Kidney epithelial cell (primary cell): ENCODE measurements at regions not wholly inside any gene's neighbourhood (a gene's known extent, or its start where the extent isn't known, plus 50 kb on each side); places are given as distances from the start of the nearest gene placed in this dataset.
"Not testable (repeated sequence)": the region's sequence is repeated elsewhere in the genome, so short reads cannot be mapped to it uniquely, and the experiment has no call there.

ENCODE experiments used
- DNase-seq: peaks from one replicate; pipeline ENCODE4 v3.0.0-alpha.2; 2010; ENCODE audit warnings: low read depth
- H3K27me3 ChIP-seq: 2 replicates; pipeline ENCODE4 v1.6.0; 2011; ENCODE audit warnings: low read length; ENCODE audit not compliant: control insufficient read depth, insufficient read depth
- H3K36me3 ChIP-seq: 2 replicates; pipeline ENCODE4 v1.5.1; 2011; ENCODE audit warnings: low read length; ENCODE audit not compliant: control insufficient read depth, insufficient read depth
- H3K4me3 ChIP-seq: 2 replicates; pipeline ENCODE4 v1.5.1; 2011; ENCODE audit warnings: low read depth, mild to moderate bottlenecking, control low read depth, low read length
- CTCF ChIP-seq: IDR thresholded peaks from 2 replicates; pipeline ENCODE4 v1.5.1; 2011; ENCODE audit warnings: mild to moderate bottlenecking, moderate library complexity, low read length, control low read depth, inconsistent platforms; ENCODE audit not compliant: insufficient read depth, poor library complexity, severe bottlenecking

GRCh38 chr4:38328989-38329729 lies 334.8 kb upstream of the KLF3 start:
- no peak for DNase-seq
- TF ChIP-seq CTCF = no peak
- Histone ChIP-seq H3K36me3 (no peaks in the 10 kb centered on the region), H3K4me3 (no peak overlapping the region), H3K27me3 (no peaks in the 10 kb centered on the region)

- no peak for TF ChIP-seq CTCF
- DNase-seq = no peak
- no peaks in the 10 kb centered on the region for H3K36me3 ChIP-seq
- no peaks in the 10 kb centered on the region for H3K27me3 ChIP-seq
- no peak overlapping the region for H3K4me3 ChIP-seq
These were observed 333.7 kb upstream of the KLF3 start for GRCh38 chr4:38330321-38330720.

GRCh38 chr4:38330936-38331335 lies 333.1 kb upstream of the KLF3 start:
- Histone ChIP-seq H3K27me3 (no peaks in the 10 kb centered on the region), H3K36me3 (no peaks in the 10 kb centered on the region), H3K4me3 (no peak overlapping the region)
- DNase-seq = no peak
- no peak for TF ChIP-seq CTCF

GRCh38 chr4:38332699-38333098 lies 331.3 kb upstream of the KLF3 start:
- H3K36me3 ChIP-seq = no peaks in the 10 kb centered on the region
- no peak for DNase-seq
- no peak overlapping the region for H3K4me3 ChIP-seq
- no peaks in the 10 kb centered on the region for H3K27me3 ChIP-seq
- no peak for TF ChIP-seq CTCF

- DNase-seq = no peak
- H3K4me3 ChIP-seq = no peak overlapping the region
- TF ChIP-seq CTCF = no peak
- no peaks in the 10 kb centered on the region for H3K27me3 ChIP-seq
- no peaks in the 10 kb centered on the region for H3K36me3 ChIP-seq
These were observed 330.8 kb upstream of the KLF3 start for GRCh38 chr4:38333219-38333618.

- no peak for DNase-seq
- no peaks in the 10 kb centered on the region for H3K27me3 ChIP-seq
- TF ChIP-seq CTCF = no peak
- H3K4me3 ChIP-seq = no peak overlapping the region
- H3K36me3 ChIP-seq = no peaks in the 10 kb centered on the region
These were observed 329.2 kb upstream of the KLF3 start for GRCh38 chr4:38334791-38335190.

- H3K36me3 ChIP-seq, DNase-seq, H3K27me3 ChIP-seq: not testable (repeated sequence)
These were observed 325.1 kb upstream of the KLF3 start for GRCh38 chr4:38338939-38339338.

More at GRCh38 chr4:38338939-38339338, 325.1 kb upstream of the KLF3 start:
- not testable (repeated sequence) for H3K4me3 ChIP-seq
